WTC11 (cell line): ENCODE measurements at regions not wholly inside any gene's neighbourhood (a gene's known extent, or its start where the extent isn't known, plus 50 kb on each side); places are given as distances from the start of the nearest gene placed in this dataset.

Source experiments
- ATAC-seq: fragments of 200-7000 bp; cut with Tn5 transposase; 2 replicates; pipeline ENCODE4 v1.10.0; 2021; ENCODE audit warnings: mild to moderate bottlenecking, moderate library complexity
- CTCF ChIA-PET: fragments of 300-600 bp; sonication (Branson Sonifier 250); formaldehyde crosslinking; loops from one replicate; lab custom pipeline; 2021; ENCODE audit warnings: antibody characterized with exemption; lab: Charles Lee
- POLR2A ChIA-PET: fragments of 350-600 bp; sonication (Branson Sonifier 250); formaldehyde crosslinking; loops from one replicate; lab custom pipeline; 2021; ENCODE audit warnings: antibody characterized with exemption; lab: Charles Lee
- DNase-seq: peaks from one replicate; pipeline ENCODE4 v3.0.0; 2021; ENCODE audit warnings: low spot score
- H3K27ac Mint-ChIP-seq: 2 replicates; pipeline ENCODE4 v1.8.0; 2021; ENCODE audit warnings: mixed read lengths
- H3K27me3 Mint-ChIP-seq: 2 replicates; pipeline ENCODE4 v1.8.0; 2021; ENCODE audit warnings: low read depth, mild to moderate bottlenecking, moderate library complexity, mixed read lengths
- H3K36me3 Mint-ChIP-seq: 2 replicates; pipeline ENCODE4 v1.8.0; 2021; ENCODE audit warnings: mixed read lengths
- H3K4me1 Mint-ChIP-seq: 2 replicates; pipeline ENCODE4 v1.8.0; 2022; ENCODE audit warnings: mixed read lengths
- H3K4me3 Mint-ChIP-seq: 2 replicates; pipeline ENCODE4 v1.8.0; 2021; ENCODE audit warnings: mild to moderate bottlenecking, moderate library complexity, mixed read lengths
- H3K9me3 Mint-ChIP-seq: 2 replicates; pipeline ENCODE4 v1.8.0; 2021; ENCODE audit warnings: mixed read lengths
- CBFB ChIP-seq: sonication (generic); formaldehyde crosslinking; IDR thresholded peaks from 2 replicates; pipeline ENCODE4 v1.8.1; 2022; ENCODE audit warnings: mild to moderate bottlenecking, low read depth, missing genetic modification reagents
- CREM ChIP-seq: sonication (generic); formaldehyde crosslinking; IDR thresholded peaks from 2 replicates; pipeline ENCODE4 v1.8.1; 2022; ENCODE audit warnings: mild to moderate bottlenecking, missing genetic modification reagents, moderate library complexity
- ELF4 ChIP-seq: sonication (generic); formaldehyde crosslinking; IDR thresholded peaks from 2 replicates; pipeline ENCODE4 v1.8.1; 2022; ENCODE audit warnings: low read depth, mild to moderate bottlenecking, moderate library complexity, missing genetic modification reagents
- GABPB1 ChIP-seq: sonication (generic); formaldehyde crosslinking; IDR thresholded peaks from 2 replicates; pipeline ENCODE4 v1.8.1; 2023; ENCODE audit warnings: mild to moderate bottlenecking, missing genetic modification reagents
- GRHL2 ChIP-seq: fragments of 250-450 bp; sonication (Bioruptor Pico); IDR thresholded peaks from 2 replicates; pipeline ENCODE4 v1.8.0; 2022; ENCODE audit warnings: mild to moderate bottlenecking, moderate library complexity; ENCODE audit not compliant: insufficient replicate concordance, severe bottlenecking
- JAZF1 ChIP-seq: fragments of 250-450 bp; sonication (Bioruptor Pico); IDR thresholded peaks from 2 replicates; pipeline ENCODE4 v1.9.0; 2021; ENCODE audit warnings: moderate library complexity, mild to moderate bottlenecking, inconsistent platforms
- MXD4 ChIP-seq: fragments of 250-450 bp; sonication (Bioruptor Pico); IDR thresholded peaks from 2 replicates; pipeline ENCODE4 v1.8.0; 2021; ENCODE audit warnings: mild to moderate bottlenecking, moderate library complexity, borderline replicate concordance
- NFATC4 ChIP-seq: fragments of 250-450 bp; sonication (Bioruptor Pico); IDR thresholded peaks from 2 replicates; pipeline ENCODE4 v1.9.0; 2021; ENCODE audit warnings: mild to moderate bottlenecking
- NR1H2 ChIP-seq: sonication (generic); formaldehyde crosslinking; IDR thresholded peaks from 2 replicates; pipeline ENCODE4 v1.9.0; 2021; ENCODE audit warnings: mild to moderate bottlenecking, moderate library complexity, missing genetic modification reagents
- NR3C1 ChIP-seq: sonication (generic); formaldehyde crosslinking; conservative IDR thresholded peaks from 2 replicates; pipeline ENCODE4 v1.8.1; 2023; ENCODE audit warnings: low read depth, mild to moderate bottlenecking, missing genetic modification reagents
- SP1 ChIP-seq: sonication (generic); formaldehyde crosslinking; conservative IDR thresholded peaks from 2 replicates; pipeline ENCODE4 v1.8.1; 2022; ENCODE audit warnings: missing genetic modification reagents
- ZBTB21 ChIP-seq: sonication (generic); formaldehyde crosslinking; IDR thresholded peaks from 2 replicates; pipeline ENCODE4 v1.8.1; 2023; ENCODE audit warnings: mild to moderate bottlenecking, missing genetic modification reagents, borderline replicate concordance
- ZNF317 ChIP-seq: sonication (generic); formaldehyde crosslinking; IDR thresholded peaks from 2 replicates; pipeline ENCODE4 v1.8.1; 2023; ENCODE audit warnings: low read depth, mild to moderate bottlenecking, moderate library complexity, missing genetic modification reagents, borderline replicate concordance
- TF ChIP-seq, protein P1 (sequence below): sonication (generic); formaldehyde crosslinking; IDR thresholded peaks from 2 replicates; pipeline ENCODE4 v1.8.1; 2022; ENCODE audit warnings: missing genetic modification reagents, borderline replicate concordance
- TF ChIP-seq, protein P2 (sequence below): sonication (generic); formaldehyde crosslinking; conservative IDR thresholded peaks from 2 replicates; pipeline ENCODE4 v1.8.1; 2023; ENCODE audit warnings: mild to moderate bottlenecking, low read depth, missing genetic modification reagents, moderate library complexity
- TF ChIP-seq, protein P3 (sequence below): fragments of 250-450 bp; sonication (Bioruptor Pico); IDR thresholded peaks from 2 replicates; pipeline ENCODE4 v1.9.0; 2021; ENCODE audit warnings: mild to moderate bottlenecking

DNA sequence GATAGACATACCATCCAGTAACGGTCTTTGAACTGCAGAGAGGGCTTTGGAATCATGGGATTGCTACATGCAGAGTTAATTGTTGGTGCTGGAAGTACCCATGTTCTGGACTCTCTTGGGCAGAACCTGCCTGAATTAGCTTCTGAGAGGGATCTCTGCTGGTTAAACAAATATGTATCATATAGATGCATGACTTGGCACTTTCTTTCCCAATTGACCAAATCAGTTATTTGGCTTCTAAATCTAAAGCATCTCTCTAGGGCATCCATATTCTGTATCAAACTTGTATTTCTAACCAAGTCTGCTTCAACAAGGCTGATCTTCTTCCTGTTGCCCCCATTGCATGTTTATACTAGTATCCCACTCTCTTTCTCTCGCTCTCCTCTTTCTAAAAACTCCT, 336.7 kb upstream of the CELF4 start:
- no peaks in the 10 kb centered on the region for H3K9me3 Mint-ChIP-seq
- no peaks in the 10 kb centered on the region for H3K27me3 Mint-ChIP-seq
- ATAC-seq (no peak), DNase-seq (no peak)
- no peak overlapping the region for H3K4me3 Mint-ChIP-seq
- H3K4me1 Mint-ChIP-seq = peaks cover 9% of the 10 kb centered on the region
- TF ChIP-seq ELF4 (no peak), ZNF317 (CRISPR knock-in tag) (no peak), NR3C1 (CRISPR knock-in tag) (no peak), SP1 (no peak), GRHL2 (CRISPR knock-in tag) (no peak), MXD4 (CRISPR knock-in tag) (no peak), NFATC4 (CRISPR knock-in tag) (no peak), GABPB1 (CRISPR knock-in tag) (no peak), ZBTB21 (CRISPR knock-in tag) (no peak), CBFB (CRISPR knock-in tag) (no peak), NR1H2 (CRISPR knock-in tag) (no peak)
- TF ChIP-seq, protein P1, sequence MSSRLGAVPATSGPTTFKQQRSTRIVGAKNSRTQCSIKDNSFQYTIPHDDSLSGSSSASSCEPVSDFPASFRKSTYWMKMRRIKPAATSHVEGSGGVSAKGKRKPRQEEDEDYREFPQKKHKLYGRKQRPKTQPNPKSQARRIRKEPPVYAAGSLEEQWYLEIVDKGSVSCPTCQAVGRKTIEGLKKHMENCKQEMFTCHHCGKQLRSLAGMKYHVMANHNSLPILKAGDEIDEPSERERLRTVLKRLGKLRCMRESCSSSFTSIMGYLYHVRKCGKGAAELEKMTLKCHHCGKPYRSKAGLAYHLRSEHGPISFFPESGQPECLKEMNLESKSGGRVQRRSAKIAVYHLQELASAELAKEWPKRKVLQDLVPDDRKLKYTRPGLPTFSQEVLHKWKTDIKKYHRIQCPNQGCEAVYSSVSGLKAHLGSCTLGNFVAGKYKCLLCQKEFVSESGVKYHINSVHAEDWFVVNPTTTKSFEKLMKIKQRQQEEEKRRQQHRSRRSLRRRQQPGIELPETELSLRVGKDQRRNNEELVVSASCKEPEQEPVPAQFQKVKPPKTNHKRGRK (CRISPR knock-in tag) = no peak
- TF ChIP-seq, protein P2, sequence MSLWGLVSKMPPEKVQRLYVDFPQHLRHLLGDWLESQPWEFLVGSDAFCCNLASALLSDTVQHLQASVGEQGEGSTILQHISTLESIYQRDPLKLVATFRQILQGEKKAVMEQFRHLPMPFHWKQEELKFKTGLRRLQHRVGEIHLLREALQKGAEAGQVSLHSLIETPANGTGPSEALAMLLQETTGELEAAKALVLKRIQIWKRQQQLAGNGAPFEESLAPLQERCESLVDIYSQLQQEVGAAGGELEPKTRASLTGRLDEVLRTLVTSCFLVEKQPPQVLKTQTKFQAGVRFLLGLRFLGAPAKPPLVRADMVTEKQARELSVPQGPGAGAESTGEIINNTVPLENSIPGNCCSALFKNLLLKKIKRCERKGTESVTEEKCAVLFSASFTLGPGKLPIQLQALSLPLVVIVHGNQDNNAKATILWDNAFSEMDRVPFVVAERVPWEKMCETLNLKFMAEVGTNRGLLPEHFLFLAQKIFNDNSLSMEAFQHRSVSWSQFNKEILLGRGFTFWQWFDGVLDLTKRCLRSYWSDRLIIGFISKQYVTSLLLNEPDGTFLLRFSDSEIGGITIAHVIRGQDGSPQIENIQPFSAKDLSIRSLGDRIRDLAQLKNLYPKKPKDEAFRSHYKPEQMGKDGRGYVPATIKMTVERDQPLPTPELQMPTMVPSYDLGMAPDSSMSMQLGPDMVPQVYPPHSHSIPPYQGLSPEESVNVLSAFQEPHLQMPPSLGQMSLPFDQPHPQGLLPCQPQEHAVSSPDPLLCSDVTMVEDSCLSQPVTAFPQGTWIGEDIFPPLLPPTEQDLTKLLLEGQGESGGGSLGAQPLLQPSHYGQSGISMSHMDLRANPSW (CRISPR knock-in tag) = no peak
- POLR2A ChIA-PET = no interaction called here
- H3K27ac Mint-ChIP-seq = no peak overlapping the region
- no peaks in the 10 kb centered on the region for H3K36me3 Mint-ChIP-seq
- CTCF ChIA-PET = no interaction called here

DNA sequence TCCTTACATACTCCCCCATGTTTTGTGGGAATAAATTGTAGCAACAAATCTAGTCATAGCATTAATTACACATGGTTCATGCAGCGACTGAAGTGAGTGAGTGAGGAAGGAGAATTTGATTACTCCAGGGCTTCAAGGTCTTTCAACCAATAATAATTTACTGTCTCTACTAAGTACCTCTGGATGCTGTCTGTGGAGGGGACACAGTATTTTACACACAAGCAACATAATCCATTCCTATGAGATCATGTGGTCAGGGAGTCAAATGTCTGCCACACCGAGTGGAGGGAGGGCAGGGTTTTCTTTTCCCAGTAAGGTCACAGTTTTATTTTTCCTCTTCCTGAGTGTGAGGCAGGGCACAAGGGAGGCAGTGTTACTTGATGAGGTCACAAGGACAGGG, 334.7 kb upstream of the CELF4 start:
- Mint-ChIP-seq H3K4me1 (peaks cover 9% of the 10 kb centered on the region), H3K9me3 (no peaks in the 10 kb centered on the region), H3K36me3 (no peaks in the 10 kb centered on the region), H3K27ac (no peak overlapping the region; the same call in 1 of the 2 replicates), H3K27me3 (no peaks in the 10 kb centered on the region), H3K4me3 (no peak overlapping the region)
- DNase-seq = no peak
- CTCF ChIA-PET = no interaction called here
- TF ChIP-seq JAZF1 = no peak
- ATAC-seq = no peak
- POLR2A ChIA-PET = no interaction called here

DNA sequence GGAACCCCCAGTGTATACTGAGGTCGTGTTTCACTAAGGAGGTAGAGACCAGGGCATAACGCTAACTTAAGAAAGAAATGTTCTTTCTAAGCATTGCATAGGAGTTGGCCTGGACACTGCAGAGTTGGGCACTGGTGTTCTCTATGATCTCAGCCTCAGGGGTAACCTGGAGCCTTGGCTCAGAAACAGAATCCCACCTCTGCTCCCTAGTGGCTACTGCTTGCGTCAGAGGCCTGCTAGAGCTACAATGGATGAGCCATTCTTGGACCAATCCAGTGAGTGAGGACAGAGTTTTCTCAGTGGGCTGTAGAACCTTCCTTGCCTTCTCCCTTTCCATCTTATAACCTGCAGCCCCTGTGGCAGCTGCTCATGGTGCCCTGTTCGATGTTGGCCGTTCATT, 324.4 kb upstream of the CELF4 start:
- peak; percentile 96 for ATAC-seq
- Mint-ChIP-seq H3K4me3 (no peak overlapping the region), H3K27me3 (no peaks in the 10 kb centered on the region), H3K4me1 (no peaks in the 10 kb centered on the region), H3K9me3 (no peaks in the 10 kb centered on the region)
- ChIA-PET CTCF (interaction anchor here (1.3 kb wide), 1 partner anchor 111 kb away, joined by 7 read pairs; no protein-coding TSS in a partner anchor), POLR2A (no interaction called here)
- TF ChIP-seq NFATC4 (CRISPR knock-in tag) (no peak), CREM (CRISPR knock-in tag) (no peak), GABPB1 (CRISPR knock-in tag) (no peak)
- TF ChIP-seq, protein P3, sequence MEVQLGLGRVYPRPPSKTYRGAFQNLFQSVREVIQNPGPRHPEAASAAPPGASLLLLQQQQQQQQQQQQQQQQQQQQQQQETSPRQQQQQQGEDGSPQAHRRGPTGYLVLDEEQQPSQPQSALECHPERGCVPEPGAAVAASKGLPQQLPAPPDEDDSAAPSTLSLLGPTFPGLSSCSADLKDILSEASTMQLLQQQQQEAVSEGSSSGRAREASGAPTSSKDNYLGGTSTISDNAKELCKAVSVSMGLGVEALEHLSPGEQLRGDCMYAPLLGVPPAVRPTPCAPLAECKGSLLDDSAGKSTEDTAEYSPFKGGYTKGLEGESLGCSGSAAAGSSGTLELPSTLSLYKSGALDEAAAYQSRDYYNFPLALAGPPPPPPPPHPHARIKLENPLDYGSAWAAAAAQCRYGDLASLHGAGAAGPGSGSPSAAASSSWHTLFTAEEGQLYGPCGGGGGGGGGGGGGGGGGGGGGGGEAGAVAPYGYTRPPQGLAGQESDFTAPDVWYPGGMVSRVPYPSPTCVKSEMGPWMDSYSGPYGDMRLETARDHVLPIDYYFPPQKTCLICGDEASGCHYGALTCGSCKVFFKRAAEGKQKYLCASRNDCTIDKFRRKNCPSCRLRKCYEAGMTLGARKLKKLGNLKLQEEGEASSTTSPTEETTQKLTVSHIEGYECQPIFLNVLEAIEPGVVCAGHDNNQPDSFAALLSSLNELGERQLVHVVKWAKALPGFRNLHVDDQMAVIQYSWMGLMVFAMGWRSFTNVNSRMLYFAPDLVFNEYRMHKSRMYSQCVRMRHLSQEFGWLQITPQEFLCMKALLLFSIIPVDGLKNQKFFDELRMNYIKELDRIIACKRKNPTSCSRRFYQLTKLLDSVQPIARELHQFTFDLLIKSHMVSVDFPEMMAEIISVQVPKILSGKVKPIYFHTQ (CRISPR knock-in tag) = no peak
- TF ChIP-seq, all 79 proteins: peak for 0
- DNase-seq = peak; percentile 17
- Mint-ChIP-seq H3K27ac (no peak overlapping the region), H3K36me3 (no peaks in the 10 kb centered on the region)
